WTC11 (cell line): ENCODE measurements at regions not wholly inside any gene's neighbourhood (a gene's known extent, or its start where the extent isn't known, plus 50 kb on each side); places are given as distances from the start of the nearest gene placed in this dataset.

Experiments used
- ATAC-seq: fragments of 200-7000 bp; cut with Tn5 transposase; 2 replicates; pipeline ENCODE4 v1.10.0; 2021; ENCODE audit warnings: mild to moderate bottlenecking, moderate library complexity
- CTCF ChIA-PET: fragments of 300-600 bp; sonication (Branson Sonifier 250); formaldehyde crosslinking; loops from one replicate; lab custom pipeline; 2021; ENCODE audit warnings: antibody characterized with exemption; lab: Charles Lee
- POLR2A ChIA-PET: fragments of 350-600 bp; sonication (Branson Sonifier 250); formaldehyde crosslinking; loops from one replicate; lab custom pipeline; 2021; ENCODE audit warnings: antibody characterized with exemption; lab: Charles Lee
- DNase-seq: peaks from one replicate; pipeline ENCODE4 v3.0.0; 2021; ENCODE audit warnings: low spot score
- H3K27ac Mint-ChIP-seq: 2 replicates; pipeline ENCODE4 v1.8.0; 2021; ENCODE audit warnings: mixed read lengths
- H3K27me3 Mint-ChIP-seq: 2 replicates; pipeline ENCODE4 v1.8.0; 2021; ENCODE audit warnings: low read depth, mild to moderate bottlenecking, moderate library complexity, mixed read lengths
- H3K36me3 Mint-ChIP-seq: 2 replicates; pipeline ENCODE4 v1.8.0; 2021; ENCODE audit warnings: mixed read lengths
- H3K4me1 Mint-ChIP-seq: 2 replicates; pipeline ENCODE4 v1.8.0; 2022; ENCODE audit warnings: mixed read lengths
- H3K4me3 Mint-ChIP-seq: 2 replicates; pipeline ENCODE4 v1.8.0; 2021; ENCODE audit warnings: mild to moderate bottlenecking, moderate library complexity, mixed read lengths
- H3K9me3 Mint-ChIP-seq: 2 replicates; pipeline ENCODE4 v1.8.0; 2021; ENCODE audit warnings: mixed read lengths
- ELF4 ChIP-seq: sonication (generic); formaldehyde crosslinking; IDR thresholded peaks from 2 replicates; pipeline ENCODE4 v1.8.1; 2022; ENCODE audit warnings: low read depth, mild to moderate bottlenecking, moderate library complexity, missing genetic modification reagents
- ERG ChIP-seq: fragments of 250-450 bp; sonication (Bioruptor Pico); IDR thresholded peaks from 2 replicates; pipeline ENCODE4 v1.8.0; 2021; ENCODE audit warnings: mild to moderate bottlenecking
- FOXK1 ChIP-seq: sonication (generic); formaldehyde crosslinking; IDR thresholded peaks from 2 replicates; pipeline ENCODE4 v1.8.0; 2022; ENCODE audit warnings: mild to moderate bottlenecking, moderate library complexity, missing genetic modification reagents
- GTF2I ChIP-seq: fragments of 250-450 bp; sonication (Bioruptor Pico); conservative IDR thresholded peaks from 2 replicates; pipeline ENCODE4 v1.4.0; 2021; ENCODE audit warnings: mild to moderate bottlenecking
- HMGA2 ChIP-seq: fragments of 250-450 bp; sonication (Bioruptor Pico); IDR thresholded peaks from 2 replicates; pipeline ENCODE4 v1.4.0; 2021; ENCODE audit warnings: mild to moderate bottlenecking, moderate library complexity
- IRF2 ChIP-seq: sonication (generic); formaldehyde crosslinking; IDR thresholded peaks from 2 replicates; pipeline ENCODE4 v1.8.0; 2022; ENCODE audit warnings: low read depth, missing genetic modification reagents, borderline replicate concordance
- JUN ChIP-seq: sonication (generic); formaldehyde crosslinking; IDR thresholded peaks from 2 replicates; pipeline ENCODE4 v1.8.0; 2023; ENCODE audit warnings: mild to moderate bottlenecking, missing genetic modification reagents
- KAT7 ChIP-seq: sonication (generic); formaldehyde crosslinking; IDR thresholded peaks from 2 replicates; pipeline ENCODE4 v1.8.1; 2023; ENCODE audit warnings: missing genetic modification reagents, mild to moderate bottlenecking, borderline replicate concordance
- MXD4 ChIP-seq: fragments of 250-450 bp; sonication (Bioruptor Pico); IDR thresholded peaks from 2 replicates; pipeline ENCODE4 v1.8.0; 2021; ENCODE audit warnings: mild to moderate bottlenecking, moderate library complexity, borderline replicate concordance
- NR3C1 ChIP-seq: sonication (generic); formaldehyde crosslinking; conservative IDR thresholded peaks from 2 replicates; pipeline ENCODE4 v1.8.1; 2023; ENCODE audit warnings: low read depth, mild to moderate bottlenecking, missing genetic modification reagents
- RORB ChIP-seq: fragments of 250-450 bp; sonication (Bioruptor Pico); IDR thresholded peaks from 2 replicates; pipeline ENCODE4 v1.9.0; 2021; ENCODE audit warnings: mild to moderate bottlenecking
- SOX15 ChIP-seq: fragments of 250-450 bp; sonication (Bioruptor Pico); IDR thresholded peaks from 2 replicates; pipeline ENCODE4 v1.9.0; 2021; ENCODE audit warnings: mild to moderate bottlenecking
- SP1 ChIP-seq: sonication (generic); formaldehyde crosslinking; conservative IDR thresholded peaks from 2 replicates; pipeline ENCODE4 v1.8.1; 2022; ENCODE audit warnings: missing genetic modification reagents
- ZNF219 ChIP-seq: sonication (generic); formaldehyde crosslinking; IDR thresholded peaks from 2 replicates; pipeline ENCODE4 v1.8.0; 2023; ENCODE audit warnings: missing genetic modification reagents, mild to moderate bottlenecking, borderline replicate concordance
- ZNF232 ChIP-seq: sonication (generic); formaldehyde crosslinking; IDR thresholded peaks from 2 replicates; pipeline ENCODE4 v1.8.0; 2022; ENCODE audit warnings: mild to moderate bottlenecking, missing genetic modification reagents
- ZNF416 ChIP-seq: fragments of 250-450 bp; sonication (Bioruptor Pico); IDR thresholded peaks from 2 replicates; pipeline ENCODE4 v1.9.0; 2021; ENCODE audit warnings: mild to moderate bottlenecking, inconsistent platforms
- ZNF423 ChIP-seq: fragments of 250-450 bp; sonication (Bioruptor Pico); IDR thresholded peaks from 2 replicates; pipeline ENCODE4 v2.1.2; 2022; ENCODE audit warnings: mild to moderate bottlenecking, moderate library complexity
- TF ChIP-seq, protein P1 (sequence below): sonication (generic); formaldehyde crosslinking; IDR thresholded peaks from 2 replicates; pipeline ENCODE4 v1.8.1; 2023; ENCODE audit warnings: mild to moderate bottlenecking, moderate library complexity, missing genetic modification reagents
- TF ChIP-seq, protein P2 (sequence below): sonication (generic); formaldehyde crosslinking; conservative IDR thresholded peaks from 2 replicates; pipeline ENCODE4 v1.8.1; 2022; ENCODE audit warnings: mild to moderate bottlenecking, missing genetic modification reagents
- TF ChIP-seq, protein P3 (sequence below): sonication (generic); formaldehyde crosslinking; IDR thresholded peaks from 2 replicates; pipeline ENCODE4 v1.8.1; 2023; ENCODE audit warnings: mild to moderate bottlenecking, missing genetic modification reagents, moderate library complexity
- TF ChIP-seq, protein P4 (sequence below): fragments of 250-450 bp; sonication (Bioruptor Pico); IDR thresholded peaks from 2 replicates; pipeline ENCODE4 v2.1.2; 2022; ENCODE audit warnings: mild to moderate bottlenecking, moderate library complexity
- TF ChIP-seq, protein P5 (sequence below): sonication (generic); formaldehyde crosslinking; IDR thresholded peaks from 2 replicates; pipeline ENCODE4 v1.8.0; 2022; ENCODE audit warnings: mild to moderate bottlenecking, missing genetic modification reagents

DNA sequence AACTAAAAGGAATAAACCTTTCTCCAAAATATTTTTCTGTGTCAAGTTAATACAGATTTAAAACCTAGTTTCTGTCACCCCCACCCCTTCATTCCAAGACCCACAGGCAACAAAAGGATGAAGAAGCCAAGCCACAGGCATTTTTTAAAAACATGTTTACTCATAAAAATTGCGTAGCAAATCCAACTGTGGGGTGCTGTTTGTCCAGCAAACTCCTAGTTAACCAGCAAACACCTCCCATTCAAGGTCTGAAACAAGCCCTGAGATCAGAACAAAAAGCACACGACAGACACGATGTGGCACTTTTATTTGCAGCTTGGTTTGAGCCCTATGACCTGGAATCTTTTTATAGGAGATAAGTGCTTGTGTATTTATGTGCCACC lies 149.9 kb upstream of the CAMK1G start:
- H3K4me3 Mint-ChIP-seq, result no peak overlapping the region; the same call in 1 of the 2 replicates
- no peaks in the 10 kb centered on the region for H3K27me3 Mint-ChIP-seq
- ATAC-seq (no peak), DNase-seq (no peak)
- ChIA-PET CTCF (interaction anchor here (0.6 to 1.9 kb wide), 10 partner anchors 56 to 721 kb away, joined by 3 to 9 read pairs (median 4); no protein-coding TSS in a partner anchor), POLR2A (interaction anchor here (1.4 kb wide), 1 partner anchor 50 kb away, joined by 5 read pairs; no protein-coding TSS in a partner anchor)
- no peak for TF ChIP-seq RORB (CRISPR knock-in tag)
- peaks cover 73% of the 10 kb centered on the region for H3K4me1 Mint-ChIP-seq
- H3K9me3 Mint-ChIP-seq, result peaks cover under 1% of the 10 kb centered on the region; the same call in 1 of the 2 replicates
- H3K27ac Mint-ChIP-seq, result peak overlapping the region; percentile 98
- H3K36me3 Mint-ChIP-seq, result peaks cover 30% of the 10 kb centered on the region

DNA sequence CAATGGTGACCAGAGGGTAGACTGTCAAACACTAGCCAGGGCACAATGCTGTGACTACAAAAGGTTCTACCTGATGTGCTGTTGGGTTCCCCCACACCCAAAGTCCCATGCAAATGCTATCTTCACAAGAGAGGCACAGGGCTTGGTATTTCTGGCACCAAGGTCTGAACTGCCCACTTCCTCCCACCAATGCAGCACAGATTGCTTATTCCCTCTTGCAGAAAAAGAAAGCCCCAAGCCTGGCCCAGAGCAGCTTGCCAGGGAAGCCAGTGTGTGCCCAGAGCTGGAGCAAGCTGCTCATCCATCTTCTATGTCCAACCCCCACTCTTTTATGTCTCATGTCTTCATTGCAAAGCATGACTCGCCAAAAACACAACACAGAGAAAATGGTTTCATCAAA lies 149.4 kb upstream of the CAMK1G start:
- DNase-seq, result no peak
- POLR2A ChIA-PET, result interaction anchor here (1.4 kb wide), 1 partner anchor 50 kb away, joined by 5 read pairs; no protein-coding TSS in a partner anchor
- Mint-ChIP-seq H3K27ac (peak overlapping the region; percentile 98), H3K27me3 (no peaks in the 10 kb centered on the region), H3K4me3 (no peak overlapping the region), H3K9me3 (peaks cover 4% of the 10 kb centered on the region; the same call in 1 of the 2 replicates), H3K36me3 (peaks cover 34% of the 10 kb centered on the region), H3K4me1 (peaks cover 69% of the 10 kb centered on the region)
- CTCF ChIA-PET, result interaction anchor here (0.7 to 1.9 kb wide), 8 partner anchors 14 to 226 kb away, joined by 3 to 15 read pairs (median 4); no protein-coding TSS in a partner anchor
- ATAC-seq, result no peak
- TF ChIP-seq IRF2 (CRISPR knock-in tag) (no peak), MXD4 (CRISPR knock-in tag) (no peak), JUN (CRISPR knock-in tag) (no peak), NR3C1 (CRISPR knock-in tag) (no peak), ERG (no peak), ZNF416 (no peak), ZNF219 (CRISPR knock-in tag) (no peak), SP1 (CRISPR knock-in tag) (no peak), ELF4 (no peak), ZNF232 (CRISPR knock-in tag) (no peak), ZNF423 (CRISPR knock-in tag) (no peak), SOX15 (no peak)
- TF ChIP-seq, protein P1, sequence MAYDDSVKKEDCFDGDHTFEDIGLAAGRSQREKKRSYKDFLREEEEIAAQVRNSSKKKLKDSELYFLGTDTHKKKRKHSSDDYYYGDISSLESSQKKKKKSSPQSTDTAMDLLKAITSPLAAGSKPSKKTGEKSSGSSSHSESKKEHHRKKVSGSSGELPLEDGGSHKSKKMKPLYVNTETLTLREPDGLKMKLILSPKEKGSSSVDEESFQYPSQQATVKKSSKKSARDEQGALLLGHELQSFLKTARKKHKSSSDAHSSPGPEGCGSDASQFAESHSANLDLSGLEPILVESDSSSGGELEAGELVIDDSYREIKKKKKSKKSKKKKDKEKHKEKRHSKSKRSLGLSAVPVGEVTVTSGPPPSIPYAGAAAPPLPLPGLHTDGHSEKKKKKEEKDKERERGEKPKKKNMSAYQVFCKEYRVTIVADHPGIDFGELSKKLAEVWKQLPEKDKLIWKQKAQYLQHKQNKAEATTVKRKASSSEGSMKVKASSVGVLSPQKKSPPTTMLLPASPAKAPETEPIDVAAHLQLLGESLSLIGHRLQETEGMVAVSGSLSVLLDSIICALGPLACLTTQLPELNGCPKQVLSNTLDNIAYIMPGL (CRISPR knock-in tag), result no peak
- TF ChIP-seq, protein P2, sequence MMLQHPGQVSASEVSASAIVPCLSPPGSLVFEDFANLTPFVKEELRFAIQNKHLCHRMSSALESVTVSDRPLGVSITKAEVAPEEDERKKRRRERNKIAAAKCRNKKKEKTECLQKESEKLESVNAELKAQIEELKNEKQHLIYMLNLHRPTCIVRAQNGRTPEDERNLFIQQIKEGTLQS (CRISPR knock-in tag), result no peak
- TF ChIP-seq, protein P3, sequence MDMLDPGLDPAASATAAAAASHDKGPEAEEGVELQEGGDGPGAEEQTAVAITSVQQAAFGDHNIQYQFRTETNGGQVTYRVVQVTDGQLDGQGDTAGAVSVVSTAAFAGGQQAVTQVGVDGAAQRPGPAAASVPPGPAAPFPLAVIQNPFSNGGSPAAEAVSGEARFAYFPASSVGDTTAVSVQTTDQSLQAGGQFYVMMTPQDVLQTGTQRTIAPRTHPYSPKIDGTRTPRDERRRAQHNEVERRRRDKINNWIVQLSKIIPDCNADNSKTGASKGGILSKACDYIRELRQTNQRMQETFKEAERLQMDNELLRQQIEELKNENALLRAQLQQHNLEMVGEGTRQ (CRISPR knock-in tag), result no peak

DNA sequence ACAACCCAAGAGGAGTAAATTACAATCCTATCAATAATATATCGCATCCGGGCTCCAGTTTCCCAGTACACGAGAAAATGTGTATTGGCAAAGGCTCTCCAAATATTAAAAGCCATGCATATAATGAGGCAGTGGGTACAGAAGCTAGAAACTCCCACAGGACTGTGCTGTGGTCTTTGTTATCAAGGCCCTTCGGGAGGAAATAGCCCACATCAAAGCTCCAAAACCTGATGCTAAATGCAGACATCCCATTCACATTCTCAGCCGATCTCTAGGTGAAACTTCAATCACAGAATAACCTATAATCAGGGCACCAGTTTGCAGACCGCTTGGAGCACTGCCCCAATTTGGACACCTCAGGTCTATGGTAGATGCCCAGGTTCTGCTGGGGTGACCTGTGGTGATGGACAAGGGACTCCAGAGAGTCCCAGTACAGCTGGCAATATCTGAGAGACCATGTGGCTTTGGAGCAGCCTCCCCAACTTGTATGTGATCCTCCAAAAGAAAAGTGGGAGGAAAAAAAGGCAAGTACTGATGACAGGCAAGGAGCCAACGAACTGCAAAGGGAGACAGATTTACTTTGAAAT lies 148.8 kb upstream of the CAMK1G start:
- peak overlapping the region; percentile 81 for H3K27ac Mint-ChIP-seq
- no peak overlapping the region for H3K4me3 Mint-ChIP-seq
- peaks cover 5% of the 10 kb centered on the region for H3K9me3 Mint-ChIP-seq
- TF ChIP-seq KAT7 (CRISPR knock-in tag) (no peak), GTF2I (CRISPR knock-in tag) (no peak), HMGA2 (CRISPR knock-in tag) (no peak), FOXK1 (no peak)
- TF ChIP-seq, protein P4, sequence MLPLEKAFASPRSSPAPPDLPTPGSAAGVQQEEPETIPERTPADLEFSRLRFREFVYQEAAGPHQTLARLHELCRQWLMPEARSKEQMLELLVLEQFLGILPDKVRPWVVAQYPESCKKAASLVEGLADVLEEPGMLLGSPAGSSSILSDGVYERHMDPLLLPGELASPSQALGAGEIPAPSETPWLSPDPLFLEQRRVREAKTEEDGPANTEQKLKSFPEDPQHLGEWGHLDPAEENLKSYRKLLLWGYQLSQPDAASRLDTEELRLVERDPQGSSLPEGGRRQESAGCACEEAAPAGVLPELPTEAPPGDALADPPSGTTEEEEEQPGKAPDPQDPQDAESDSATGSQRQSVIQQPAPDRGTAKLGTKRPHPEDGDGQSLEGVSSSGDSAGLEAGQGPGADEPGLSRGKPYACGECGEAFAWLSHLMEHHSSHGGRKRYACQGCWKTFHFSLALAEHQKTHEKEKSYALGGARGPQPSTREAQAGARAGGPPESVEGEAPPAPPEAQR (CRISPR knock-in tag), result no peak
- TF ChIP-seq, protein P5, sequence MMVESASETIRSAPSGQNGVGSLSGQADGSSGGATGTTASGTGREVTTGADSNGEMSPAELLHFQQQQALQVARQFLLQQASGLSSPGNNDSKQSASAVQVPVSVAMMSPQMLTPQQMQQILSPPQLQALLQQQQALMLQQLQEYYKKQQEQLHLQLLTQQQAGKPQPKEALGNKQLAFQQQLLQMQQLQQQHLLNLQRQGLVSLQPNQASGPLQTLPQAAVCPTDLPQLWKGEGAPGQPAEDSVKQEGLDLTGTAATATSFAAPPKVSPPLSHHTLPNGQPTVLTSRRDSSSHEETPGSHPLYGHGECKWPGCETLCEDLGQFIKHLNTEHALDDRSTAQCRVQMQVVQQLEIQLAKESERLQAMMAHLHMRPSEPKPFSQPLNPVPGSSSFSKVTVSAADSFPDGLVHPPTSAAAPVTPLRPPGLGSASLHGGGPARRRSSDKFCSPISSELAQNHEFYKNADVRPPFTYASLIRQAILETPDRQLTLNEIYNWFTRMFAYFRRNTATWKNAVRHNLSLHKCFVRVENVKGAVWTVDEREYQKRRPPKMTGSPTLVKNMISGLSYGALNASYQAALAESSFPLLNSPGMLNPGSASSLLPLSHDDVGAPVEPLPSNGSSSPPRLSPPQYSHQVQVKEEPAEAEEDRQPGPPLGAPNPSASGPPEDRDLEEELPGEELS (CRISPR knock-in tag), result no peak
- peaks cover 31% of the 10 kb centered on the region for H3K36me3 Mint-ChIP-seq
- ChIA-PET POLR2A (interaction anchor here (1.1 kb wide), 1 partner anchor 78 kb away, joined by 5 read pairs; no protein-coding TSS in a partner anchor), CTCF (interaction anchor here (0.6 to 2.6 kb wide), 23 partner anchors 8 to 782 kb away, joined by 3 to 19 read pairs (median 4); no protein-coding TSS in a partner anchor)
- no peaks in the 10 kb centered on the region for H3K27me3 Mint-ChIP-seq
- ATAC-seq (no peak), DNase-seq (no peak)
- H3K4me1 Mint-ChIP-seq, result peaks cover 62% of the 10 kb centered on the region
